GM12865 (cell line): ENCODE measurements at regions not wholly inside any gene's neighbourhood (a gene's known extent, or its start where the extent isn't known, plus 50 kb on each side); places are given as distances from the start of the nearest gene placed in this dataset.

Experiments
- DNase-seq: peaks from one replicate; pipeline ENCODE4 v3.0.0; 2010; ENCODE audit warnings: low read depth
- H3K4me3 ChIP-seq: 2 replicates; pipeline ENCODE4 v1.5.1; 2011; ENCODE audit warnings: mild to moderate bottlenecking, low read depth, low read length, control low read depth
- CTCF ChIP-seq: IDR thresholded peaks from 2 replicates; pipeline ENCODE4 v1.5.1; 2011; ENCODE audit warnings: low read length, control low read depth, low read depth, inconsistent platforms; ENCODE audit not compliant: insufficient read depth; ENCODE audit errors: missing control alignments

GRCh38 chr7:46739518-46740234 is 818.6 kb upstream of the IGFBP3 start:
- H3K4me3 ChIP-seq, result no peak overlapping the region

GRCh38 chr7:46738796-46739195 is 817.7 kb upstream of the IGFBP3 start:
- TF ChIP-seq CTCF, result no peak
- no peak overlapping the region for H3K4me3 ChIP-seq
- no peak for DNase-seq

More at GRCh38 chr7:46739518-46740234, 818.6 kb upstream of the IGFBP3 start:
- DNase-seq, result no peak
- no peak for TF ChIP-seq CTCF

- TF ChIP-seq CTCF, result no peak
- no peak overlapping the region for H3K4me3 ChIP-seq
- no peak for DNase-seq
Observed at GRCh38 chr7:46738165-46738564, 817.1 kb upstream of the IGFBP3 start.

GRCh38 chr7:46725838-46726237 is 804.8 kb upstream of the IGFBP3 start:
- TF ChIP-seq CTCF, result no peak
- no peak for DNase-seq
- no peak overlapping the region for H3K4me3 ChIP-seq

GRCh38 chr7:46725136-46725535 is 804.1 kb upstream of the IGFBP3 start:
- no peak overlapping the region for H3K4me3 ChIP-seq
- no peak for DNase-seq
- TF ChIP-seq CTCF, result no peak

- no peak for DNase-seq
- no peak for TF ChIP-seq CTCF
- H3K4me3 ChIP-seq, result no peak overlapping the region
Observed at GRCh38 chr7:46723742-46724141, 802.7 kb upstream of the IGFBP3 start.

GRCh38 chr7:46723003-46723402 is 801.9 kb upstream of the IGFBP3 start:
- H3K4me3 ChIP-seq, result no peak overlapping the region
- no peak for DNase-seq
- TF ChIP-seq CTCF, result no peak
